SK-MEL-5 (cell line): ENCODE measurements at regions not wholly inside any gene's neighbourhood (a gene's known extent, or its start where the extent isn't known, plus 50 kb on each side); places are given as distances from the start of the nearest gene placed in this dataset.
A peak's percentile ranks its signal among the peaks of the same experiment; 100 is the strongest.

ENCODE experiments used
- DNase-seq: peaks from one replicate; pipeline ENCODE4 v3.0.0-alpha.2; 2016; ENCODE audit warnings: low read depth, low spot score
- in situ Hi-C: cut with HindIII; loops from 2 replicates; pipeline ENCODE4 v1.10.0; 2016; ENCODE audit warnings: low sequenced_read_pairs, high pct_unique_total_duplicates, low pct_unique_long_range_greater_than_20kb

DNA sequence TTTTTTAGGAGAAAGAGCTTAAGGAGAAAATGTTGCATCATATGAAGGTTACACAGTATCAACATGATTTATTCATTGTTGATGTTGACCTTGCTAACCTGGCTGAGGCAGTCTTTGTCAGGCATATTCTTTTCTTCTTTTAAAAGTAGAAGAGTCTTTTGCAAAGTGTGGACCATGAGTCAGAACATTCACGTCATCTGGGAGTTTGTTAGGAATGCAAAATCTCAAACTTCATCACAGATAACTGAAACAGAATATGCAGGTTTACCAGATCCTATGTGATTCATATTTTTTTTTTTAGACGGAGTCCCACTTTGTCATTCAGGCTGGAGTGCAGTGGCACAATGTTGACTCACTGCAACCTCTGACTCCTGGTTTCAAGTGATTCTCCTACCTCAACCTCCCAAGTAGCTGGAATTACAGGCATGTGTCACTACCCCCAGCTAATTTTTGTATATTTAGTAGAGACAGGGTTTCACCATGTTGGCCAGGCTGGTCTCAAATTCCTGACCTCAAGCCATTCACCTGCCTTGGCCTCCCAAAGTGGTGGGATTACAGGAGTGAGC lies 530.4 kb upstream of the BTBD3 start:
- in situ Hi-C loops: no loop called here
- DNase-seq: no peak

DNA sequence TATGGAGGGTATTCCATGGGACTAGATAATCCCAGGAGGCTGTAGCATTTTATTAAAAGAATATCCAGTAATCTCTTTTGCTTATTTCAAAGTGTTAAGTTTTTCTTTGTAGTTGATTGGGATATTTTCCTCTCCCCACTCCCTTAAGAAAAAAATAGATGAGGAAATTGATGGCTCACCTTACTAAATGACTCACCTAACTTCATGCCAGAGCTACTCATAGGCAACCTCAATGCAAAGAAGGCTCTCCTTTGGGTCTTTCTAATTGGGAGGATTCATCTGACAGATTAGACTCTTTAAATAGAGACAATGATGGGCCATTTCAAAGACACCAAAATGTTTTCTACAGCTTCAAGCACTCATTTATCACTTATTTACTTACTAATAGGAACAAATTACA lies 528.5 kb upstream of the BTBD3 start:
- in situ Hi-C loops: no loop called here
- no peak for DNase-seq

DNA sequence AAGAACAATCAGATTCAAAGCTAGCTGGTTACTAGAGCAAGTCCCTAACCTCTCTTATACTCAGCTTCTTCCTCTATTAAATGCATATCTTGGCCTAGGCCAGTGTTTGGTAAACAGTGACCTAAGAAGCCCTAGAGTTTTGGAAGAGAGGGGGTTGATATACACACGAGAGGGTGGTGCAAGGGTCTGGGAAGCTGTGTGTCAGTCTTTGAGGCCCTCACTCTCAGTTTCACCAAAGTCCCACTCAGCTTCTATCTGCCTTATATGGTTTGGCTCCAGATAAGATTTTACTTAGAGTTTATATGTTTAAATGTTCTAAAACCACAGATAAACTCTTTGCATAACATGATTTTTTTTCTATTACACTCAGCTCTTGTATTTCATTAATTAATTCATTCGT lies 526.1 kb upstream of the BTBD3 start:
- DNase-seq: no peak
- in situ Hi-C loops: no loop called here

DNA sequence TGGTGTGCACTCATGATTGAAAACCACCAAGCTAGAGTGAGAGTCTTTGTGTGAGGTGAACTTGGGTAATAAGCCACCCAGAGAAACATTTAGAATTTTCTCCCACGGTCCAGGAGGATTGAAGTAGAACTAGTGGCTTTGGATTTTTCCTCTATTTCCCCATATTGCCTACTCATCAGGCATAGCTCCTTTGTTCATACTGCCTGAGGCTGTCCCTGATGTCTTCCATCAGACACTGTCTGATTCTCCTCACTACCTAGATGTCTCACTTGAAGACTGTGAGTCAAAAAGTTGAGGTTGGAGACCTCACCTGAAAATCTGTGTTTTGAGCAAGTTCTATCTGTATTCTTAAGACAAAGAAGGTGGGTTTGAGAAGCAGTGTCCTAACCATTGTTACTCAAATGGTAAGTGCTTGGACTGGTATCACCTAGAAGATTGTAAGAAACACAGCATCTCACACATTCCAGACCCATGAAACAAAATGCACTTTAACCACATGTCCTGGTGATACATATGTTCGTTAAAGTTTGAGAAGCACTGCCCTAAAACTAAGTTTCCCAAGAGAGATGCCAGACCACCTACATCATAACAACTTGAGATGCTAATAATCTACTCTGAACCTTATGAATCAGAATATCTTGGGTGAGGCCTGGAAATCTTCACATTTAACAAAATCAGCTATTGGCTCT lies 523.4 kb upstream of the BTBD3 start:
- in situ Hi-C loops: no loop called here
- DNase-seq: no peak

DNA sequence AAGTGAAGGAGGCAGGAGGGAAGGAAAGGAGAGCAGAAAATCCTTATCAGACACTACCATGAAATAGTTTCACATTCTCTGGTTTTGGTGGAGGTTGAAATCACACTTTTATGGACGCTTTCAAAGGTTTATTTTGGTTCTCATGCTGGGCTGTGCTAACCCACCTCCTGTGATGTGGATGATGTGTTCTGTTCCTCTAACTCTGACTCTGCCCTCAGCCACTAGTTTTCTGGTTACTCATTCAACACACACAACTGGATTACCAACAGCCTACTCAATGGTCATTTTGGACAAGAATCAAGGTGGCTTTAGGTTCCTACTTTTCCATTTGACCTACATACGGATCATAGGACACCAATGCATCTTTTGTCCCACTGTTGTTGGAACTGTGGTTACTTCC lies 522.1 kb upstream of the BTBD3 start:
- in situ Hi-C loops: no loop called here
- DNase-seq: no peak

DNA sequence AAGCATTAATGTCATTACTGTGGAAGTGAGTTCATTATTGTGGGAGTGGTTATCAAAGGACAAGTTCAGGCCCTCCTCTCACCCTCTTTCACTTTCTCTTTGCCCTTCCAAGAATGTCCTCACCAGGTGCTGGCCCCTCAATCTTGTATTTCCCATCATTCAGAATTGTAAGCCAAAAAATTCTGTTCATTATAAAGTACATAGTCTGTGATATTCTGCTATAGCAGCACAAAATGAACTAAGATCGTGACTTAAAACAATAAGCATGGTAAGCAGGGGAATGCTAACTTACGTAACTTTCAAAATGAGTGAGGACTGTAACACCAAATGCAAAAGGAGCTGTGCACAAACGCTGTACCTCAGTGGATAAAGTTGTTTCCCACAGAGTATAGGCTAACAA lies 515.7 kb upstream of the BTBD3 start:
- in situ Hi-C loops: no loop called here
- peak; percentile 55 for DNase-seq

DNA sequence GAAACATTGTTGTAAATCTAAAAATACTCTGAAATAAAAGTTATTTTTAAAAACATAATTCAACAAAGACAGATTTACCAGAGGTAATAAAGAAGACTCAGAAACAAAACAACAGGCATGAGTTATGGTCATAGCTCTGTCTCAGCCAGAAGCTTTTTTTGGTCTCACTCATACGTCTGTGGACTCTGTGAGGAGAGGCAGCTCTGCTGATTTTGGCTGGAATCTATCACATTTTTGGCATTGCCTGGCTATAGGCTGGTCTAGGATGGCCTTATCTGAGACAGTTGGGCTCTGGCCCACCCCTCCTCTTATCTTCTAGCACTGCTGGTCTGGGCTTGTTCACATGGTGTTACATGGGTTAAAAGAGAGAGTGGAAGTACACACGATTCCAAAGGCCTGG lies 514.0 kb upstream of the BTBD3 start:
- no peak for DNase-seq
- in situ Hi-C loops: no loop called here

DNA sequence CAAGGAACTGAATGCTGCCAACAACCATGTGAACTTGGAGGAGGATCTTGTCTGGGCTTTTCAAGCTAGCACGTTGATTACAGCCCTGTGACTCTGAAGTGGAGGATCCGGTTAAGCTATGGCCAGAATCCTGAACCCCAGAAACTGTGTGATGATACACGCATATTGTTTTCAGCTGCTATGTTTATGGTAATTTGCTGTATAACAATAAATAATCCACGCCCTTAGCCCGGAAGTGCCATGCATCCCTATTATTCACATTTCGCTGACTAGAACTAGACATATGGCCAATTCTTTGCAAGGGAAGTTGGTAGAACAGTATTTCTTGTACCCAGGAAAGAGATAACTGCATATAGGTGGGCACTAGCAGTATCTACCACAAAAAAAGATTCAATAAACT lies 510.8 kb upstream of the BTBD3 start:
- in situ Hi-C loops: no loop called here
- no peak for DNase-seq

DNA sequence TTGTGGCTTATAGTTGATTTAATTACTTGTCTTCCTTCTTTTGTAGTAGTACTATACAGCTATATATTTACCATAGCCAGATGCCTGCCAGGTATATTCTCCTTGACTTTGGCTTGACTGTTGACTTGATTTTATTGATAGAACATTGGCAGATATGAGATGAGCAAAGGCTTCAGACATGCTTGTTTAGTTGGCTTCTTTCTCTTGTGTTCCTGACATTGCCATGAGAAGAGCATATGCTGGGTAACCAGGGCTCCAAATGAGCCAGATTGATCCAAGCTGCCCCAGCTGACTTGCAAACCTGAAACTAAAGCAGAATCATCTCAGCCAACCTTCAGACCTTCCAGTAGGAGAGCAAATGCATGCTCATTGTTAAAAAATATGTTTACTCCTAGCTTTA lies 508.1 kb upstream of the BTBD3 start:
- no peak for DNase-seq
- in situ Hi-C loops: no loop called here

DNA sequence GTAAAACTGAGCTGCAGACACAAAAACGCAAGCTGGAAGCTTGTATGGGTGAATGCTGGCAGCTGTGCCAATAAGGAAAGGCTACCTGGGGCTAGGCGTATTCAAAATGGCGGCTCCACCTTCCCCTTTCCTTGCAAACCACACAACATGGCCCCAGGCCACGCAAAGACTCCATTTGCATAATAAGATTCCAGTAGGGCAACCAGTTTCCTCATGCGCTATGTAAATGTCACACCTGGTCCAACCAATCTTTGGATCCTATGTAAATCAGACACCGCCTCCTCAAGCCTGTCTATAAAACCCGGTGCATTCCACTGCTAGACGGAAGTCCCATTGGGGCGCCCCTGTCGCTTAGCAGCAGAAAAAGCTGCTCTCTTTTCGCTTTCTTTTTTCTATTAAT lies 505.9 kb upstream of the BTBD3 start:
- DNase-seq: no peak

DNA sequence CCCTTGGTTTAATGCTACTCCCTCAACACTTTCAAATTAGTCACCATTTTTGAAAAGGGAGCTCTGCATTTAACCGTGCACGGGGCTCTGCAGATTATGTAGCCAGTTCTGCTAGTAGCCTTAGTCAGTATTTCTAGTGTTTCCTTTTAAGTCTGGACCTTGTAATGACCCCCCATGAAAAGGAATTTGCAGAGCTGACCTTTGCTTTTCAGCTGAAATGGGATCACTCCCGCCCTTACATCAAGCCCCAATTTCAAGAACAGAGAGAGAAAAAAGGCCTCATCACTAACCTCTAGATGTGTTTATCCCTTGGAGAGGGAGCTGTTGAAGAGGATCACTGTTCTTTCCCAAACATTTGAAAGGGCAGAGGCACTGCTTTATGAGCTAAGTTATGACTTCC lies 490.7 kb upstream of the BTBD3 start:
- DNase-seq: no peak
- in situ Hi-C loops: no loop called here

More for the DNA sequence above, 505.9 kb upstream of the BTBD3 start:
- in situ Hi-C loops: no loop called here

DNA sequence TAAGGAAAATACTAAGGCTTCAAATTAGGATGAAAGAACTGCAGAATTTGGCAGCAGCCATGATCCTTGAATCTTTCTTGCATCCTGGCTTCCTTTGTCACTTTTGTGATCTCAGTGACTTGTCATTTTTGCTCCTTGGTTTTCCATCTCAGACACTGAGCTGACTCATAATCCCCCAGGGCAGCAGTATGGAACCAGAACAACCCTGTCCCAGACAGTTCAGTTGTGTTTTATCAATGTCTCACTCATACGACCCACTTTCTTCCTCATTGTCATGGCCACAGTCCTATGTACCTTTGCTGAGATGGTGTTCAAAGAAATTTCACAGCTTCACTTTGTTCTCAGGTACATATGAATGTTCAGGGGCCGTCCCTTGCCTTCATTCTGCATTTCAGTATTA lies 488.5 kb upstream of the BTBD3 start:
- no peak for DNase-seq
- in situ Hi-C loops: no loop called here

DNA sequence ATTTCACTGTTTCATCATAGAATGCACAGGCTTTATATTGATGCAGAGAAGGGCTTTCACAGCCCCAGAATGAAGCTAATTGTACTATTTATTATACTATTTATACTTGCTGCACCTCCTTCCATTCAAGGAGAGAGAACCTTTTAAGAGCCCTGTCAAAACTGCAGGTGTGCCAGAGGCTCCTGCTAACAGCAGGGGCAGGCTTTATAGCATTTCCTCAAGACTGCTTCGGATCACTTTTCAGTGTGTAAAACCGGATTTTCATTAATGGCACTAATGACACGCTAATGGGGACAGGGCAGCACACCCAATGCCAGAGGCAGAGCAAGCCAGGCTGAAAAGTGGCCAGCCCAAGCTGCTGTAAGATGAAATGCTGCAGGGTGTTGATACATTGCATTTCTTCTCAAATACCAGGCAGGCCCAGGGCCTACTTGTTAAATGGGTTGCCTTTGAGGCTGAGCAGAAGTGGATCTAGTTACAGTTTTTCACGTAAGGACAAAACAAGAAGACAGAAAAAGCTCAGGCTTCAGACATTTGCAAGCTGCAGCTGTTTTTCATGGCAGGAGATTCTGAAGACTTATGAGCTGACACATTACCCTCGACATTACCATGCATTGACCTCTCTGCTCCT lies 487.7 kb upstream of the BTBD3 start:
- no peak for DNase-seq
- in situ Hi-C loops: no loop called here

DNA sequence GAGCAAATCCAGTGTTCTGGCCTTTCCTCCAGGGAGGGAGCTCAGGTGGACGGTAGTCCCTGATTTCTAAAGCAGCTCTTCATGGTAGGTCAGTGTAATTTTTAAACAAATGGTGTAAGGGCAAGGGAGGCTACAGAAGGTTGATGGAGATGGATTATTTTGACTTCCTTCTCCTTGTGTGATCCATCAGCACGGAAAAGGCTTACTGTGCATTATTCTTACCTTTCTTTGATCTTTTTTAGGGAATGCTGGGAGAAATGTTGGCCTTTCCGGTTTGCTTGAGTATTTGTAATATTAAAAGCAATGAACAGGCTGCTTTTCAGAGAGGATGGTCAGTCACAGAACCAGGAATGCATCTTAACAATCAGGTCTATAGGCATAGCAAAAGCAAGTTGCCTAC lies 487.0 kb upstream of the BTBD3 start:
- in situ Hi-C loops: no loop called here
- no peak for DNase-seq

DNA sequence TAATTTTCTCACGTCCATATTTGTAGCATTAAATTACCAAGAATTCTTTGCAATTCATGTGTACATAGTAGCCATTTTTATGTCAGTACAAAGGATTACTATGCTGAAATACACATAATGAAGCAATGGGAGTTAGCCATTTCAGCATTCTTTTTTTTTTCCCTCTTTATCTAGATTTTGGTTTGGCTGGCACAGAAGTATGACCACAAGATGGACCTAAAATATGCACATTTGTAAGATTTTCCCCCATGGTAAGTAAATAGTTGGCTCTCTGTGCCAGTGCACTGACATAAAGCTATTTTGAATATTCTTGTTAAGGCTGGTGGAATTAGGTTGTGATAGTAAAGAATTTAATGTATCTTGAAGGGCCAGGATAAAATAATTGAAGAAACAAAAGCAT lies 486.1 kb upstream of the BTBD3 start:
- in situ Hi-C loops: no loop called here
- DNase-seq: no peak

DNA sequence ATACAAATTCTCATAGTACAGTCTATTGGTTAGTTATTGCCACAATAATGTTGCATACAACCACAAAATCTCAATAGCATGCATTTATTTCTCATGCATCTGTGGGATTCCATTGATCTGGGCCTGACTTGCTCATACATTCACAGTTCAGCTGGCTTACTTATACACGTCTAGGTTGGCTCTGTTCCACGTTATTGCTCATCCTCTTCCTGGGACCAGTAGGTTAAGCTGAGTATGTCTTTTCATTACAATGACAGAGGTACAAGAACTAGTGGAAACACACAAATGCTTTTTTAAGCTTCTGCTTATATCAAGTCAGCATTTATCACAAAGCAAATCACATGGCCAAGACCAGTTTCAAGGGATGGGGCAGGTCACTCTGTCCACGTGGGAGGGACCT lies 485.3 kb upstream of the BTBD3 start:
- DNase-seq: no peak
- in situ Hi-C loops: no loop called here

DNA sequence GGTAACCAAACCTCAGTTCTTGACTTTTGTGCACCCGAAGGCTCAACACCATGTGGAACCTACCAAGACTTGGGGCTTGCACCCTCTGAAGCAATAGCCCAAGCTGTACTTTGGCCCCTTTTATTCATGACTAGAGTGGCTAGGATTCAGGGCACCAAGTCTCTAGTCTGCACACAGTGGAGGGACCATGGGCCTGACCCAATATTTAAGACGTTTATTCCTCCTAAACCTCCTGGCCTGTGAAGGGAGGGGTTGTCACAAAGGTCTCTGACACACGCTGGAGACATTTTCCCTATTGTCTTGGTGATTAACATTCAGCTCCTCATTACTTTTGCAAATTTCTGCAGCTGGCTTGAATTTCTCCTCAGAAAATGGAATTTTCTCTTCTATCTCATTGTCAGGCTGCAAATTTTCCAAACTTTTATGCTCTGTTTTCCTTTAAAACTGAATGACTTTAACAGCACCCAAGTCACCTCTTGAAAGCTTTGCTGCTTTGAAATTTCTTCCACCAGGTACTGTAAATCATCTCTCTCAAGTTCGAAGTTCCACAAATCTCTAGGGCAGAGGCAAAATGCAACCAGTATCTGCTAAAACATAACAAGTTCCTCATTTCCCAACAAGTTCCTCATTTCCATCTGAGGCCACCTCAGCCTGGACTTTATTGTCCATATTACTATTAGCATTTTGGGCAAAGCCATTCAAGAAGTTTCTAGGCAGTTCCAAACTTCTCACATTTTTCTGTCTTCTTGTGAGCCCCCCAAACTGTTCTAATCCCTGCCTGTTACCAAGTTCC lies 481.4 kb upstream of the BTBD3 start:
- DNase-seq: no peak
- in situ Hi-C loops: no loop called here

DNA sequence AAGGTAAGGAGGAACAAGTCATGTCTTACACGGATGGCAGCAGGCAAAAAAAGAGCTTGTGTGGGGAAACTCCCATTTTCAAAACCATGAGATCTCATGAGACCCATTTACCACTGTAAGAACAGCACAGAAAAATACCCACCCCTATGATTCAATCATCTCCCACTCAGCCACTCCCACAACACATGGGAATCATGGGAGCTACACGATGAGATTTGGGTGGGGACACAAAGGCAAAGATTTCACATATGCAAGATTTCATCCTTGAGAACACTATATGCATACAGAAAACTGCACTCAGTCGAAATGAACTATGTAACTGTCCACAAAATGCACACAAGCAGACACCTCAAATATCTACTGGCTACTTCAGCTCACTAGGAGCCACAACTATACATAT lies 480.6 kb upstream of the BTBD3 start:
- no peak for DNase-seq
- in situ Hi-C loops: no loop called here
